ENCODE measurements at regions not wholly inside any gene's neighbourhood (a gene's known extent, or its start where the extent isn't known, plus 50 kb on each side); places are given as distances from the start of the nearest gene placed in this dataset.

DNA sequence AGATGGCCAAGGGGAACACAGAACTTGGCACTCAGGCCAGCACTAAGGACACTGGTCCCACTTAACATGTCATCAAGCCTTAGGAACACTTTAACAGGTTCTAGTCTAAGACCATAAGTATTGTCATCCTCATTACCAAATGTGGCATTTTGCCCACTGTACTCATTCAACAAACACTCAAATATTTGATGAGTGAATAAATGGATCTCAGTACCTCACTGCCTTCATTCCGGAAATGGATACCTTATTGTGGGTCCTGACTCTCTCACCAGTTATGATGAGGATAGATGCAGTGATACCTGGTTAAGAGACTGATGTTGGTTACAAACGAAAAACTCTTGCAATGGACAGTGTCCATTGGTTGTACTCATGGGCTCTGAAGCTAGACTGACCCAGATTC, 455.2 kb upstream of the DYNLRB2 start:
- peaks cover 3% of the 10 kb centered on the region for H3K9me3 Mint-ChIP-seq
- H3K4me3 Mint-ChIP-seq: no peak overlapping the region
- H3K27me3 Mint-ChIP-seq (ENCODE audit: low read depth): peaks cover 6% of the 10 kb centered on the region
- no peaks in the 10 kb centered on the region for H3K36me3 Mint-ChIP-seq (ENCODE audit: low read depth)
- no peak overlapping the region for H3K27ac Mint-ChIP-seq
- TF ChIP-seq, protein P1, sequence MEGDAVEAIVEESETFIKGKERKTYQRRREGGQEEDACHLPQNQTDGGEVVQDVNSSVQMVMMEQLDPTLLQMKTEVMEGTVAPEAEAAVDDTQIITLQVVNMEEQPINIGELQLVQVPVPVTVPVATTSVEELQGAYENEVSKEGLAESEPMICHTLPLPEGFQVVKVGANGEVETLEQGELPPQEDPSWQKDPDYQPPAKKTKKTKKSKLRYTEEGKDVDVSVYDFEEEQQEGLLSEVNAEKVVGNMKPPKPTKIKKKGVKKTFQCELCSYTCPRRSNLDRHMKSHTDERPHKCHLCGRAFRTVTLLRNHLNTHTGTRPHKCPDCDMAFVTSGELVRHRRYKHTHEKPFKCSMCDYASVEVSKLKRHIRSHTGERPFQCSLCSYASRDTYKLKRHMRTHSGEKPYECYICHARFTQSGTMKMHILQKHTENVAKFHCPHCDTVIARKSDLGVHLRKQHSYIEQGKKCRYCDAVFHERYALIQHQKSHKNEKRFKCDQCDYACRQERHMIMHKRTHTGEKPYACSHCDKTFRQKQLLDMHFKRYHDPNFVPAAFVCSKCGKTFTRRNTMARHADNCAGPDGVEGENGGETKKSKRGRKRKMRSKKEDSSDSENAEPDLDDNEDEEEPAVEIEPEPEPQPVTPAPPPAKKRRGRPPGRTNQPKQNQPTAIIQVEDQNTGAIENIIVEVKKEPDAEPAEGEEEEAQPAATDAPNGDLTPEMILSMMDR (IDR thresholded peaks at IDR 0.05; ENCODE audit: unreplicated experiment in 3 of 3): no peak
- H3K4me1 Mint-ChIP-seq: peaks cover 8% of the 10 kb centered on the region

DNA sequence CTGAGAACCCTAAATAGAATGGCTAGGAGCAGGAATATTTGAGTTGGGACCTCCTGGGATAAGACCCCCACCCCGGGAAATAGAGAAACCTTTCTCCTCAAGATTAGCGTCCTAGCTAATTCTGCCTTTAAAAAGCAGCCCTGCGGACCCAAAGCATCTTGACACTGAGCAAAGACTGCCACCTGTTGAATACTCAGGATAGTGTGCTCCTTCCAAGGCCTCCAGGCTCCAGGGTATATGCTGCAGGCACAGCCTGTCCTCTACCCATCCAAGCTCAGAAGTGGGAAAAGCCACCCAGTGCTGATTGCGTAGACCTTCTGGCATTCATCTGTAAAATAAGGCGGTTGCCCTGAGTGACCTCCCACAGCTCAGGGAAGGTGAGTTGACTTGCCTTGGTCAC, 456.2 kb upstream of the DYNLRB2 start:
- Mint-ChIP-seq H3K4me1 (peaks cover 8% of the 10 kb centered on the region), H3K4me3 (no peak overlapping the region), H3K27me3 (ENCODE audit: low read depth) (peaks cover 6% of the 10 kb centered on the region), H3K9me3 (peaks cover 3% of the 10 kb centered on the region), H3K36me3 (ENCODE audit: low read depth) (no peaks in the 10 kb centered on the region), H3K27ac (peak overlapping the region in 2 of 3 experiments; percentile 22 to 76)
- TF ChIP-seq, protein P1 (IDR thresholded peaks at IDR 0.05; ENCODE audit: unreplicated experiment in 3 of 3): peak; percentile 71 to 79 (median 74)

DNA sequence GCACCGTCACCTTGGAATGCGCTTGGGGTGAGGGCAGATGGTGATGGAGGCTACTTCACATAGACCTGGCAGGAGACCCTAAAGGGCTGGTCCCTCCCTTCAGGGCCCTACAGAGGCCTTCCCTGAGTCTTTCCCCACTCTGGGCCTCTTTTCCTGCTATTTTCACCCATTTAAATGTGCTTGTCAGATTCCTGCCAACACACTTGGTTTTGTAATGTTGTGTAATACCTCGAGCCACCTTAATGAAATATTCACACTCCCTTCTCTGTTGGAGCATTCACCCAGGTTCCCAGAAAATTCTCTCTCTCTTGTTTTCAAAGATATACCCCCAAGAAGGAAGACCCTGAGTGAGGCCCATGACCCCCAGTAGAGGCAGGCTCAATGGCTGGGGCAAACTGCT, 456.6 kb upstream of the DYNLRB2 start:
- Mint-ChIP-seq H3K4me3 (no peak overlapping the region), H3K27ac (peak overlapping the region in 2 of 3 experiments; percentile 22 to 76), H3K9me3 (peaks cover 3% of the 10 kb centered on the region), H3K4me1 (peaks cover 9% of the 10 kb centered on the region), H3K27me3 (ENCODE audit: low read depth) (peaks cover 6% of the 10 kb centered on the region), H3K36me3 (ENCODE audit: low read depth) (no peaks in the 10 kb centered on the region)
- TF ChIP-seq, protein P1 (IDR thresholded peaks at IDR 0.05; ENCODE audit: unreplicated experiment in 3 of 3): no peak

DNA sequence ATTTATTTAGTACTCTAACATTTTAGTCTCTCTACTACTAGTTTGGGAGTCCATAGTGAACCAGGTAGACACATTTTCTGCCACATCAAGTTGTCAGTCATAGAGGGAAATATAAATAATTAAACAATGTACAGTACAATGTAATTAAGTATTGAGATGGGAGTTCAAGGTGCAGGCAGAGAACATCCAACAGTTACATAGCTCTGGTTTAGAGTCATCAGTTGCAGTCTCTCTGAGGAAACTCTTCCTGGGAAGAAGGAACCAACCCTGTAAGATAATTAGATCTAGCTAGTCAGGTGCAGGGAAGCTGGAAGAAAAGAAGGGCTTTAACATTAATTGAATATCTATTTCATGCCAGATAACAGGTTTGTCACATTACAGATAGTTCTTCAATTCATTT, 457.9 kb upstream of the DYNLRB2 start:
- Mint-ChIP-seq H3K9me3 (peaks cover 3% of the 10 kb centered on the region), H3K27ac (no peak overlapping the region), H3K36me3 (ENCODE audit: low read depth) (no peaks in the 10 kb centered on the region), H3K27me3 (ENCODE audit: low read depth) (peaks cover 6% of the 10 kb centered on the region), H3K4me3 (no peak overlapping the region), H3K4me1 (peaks cover 13% of the 10 kb centered on the region)
- TF ChIP-seq, protein P1 (IDR thresholded peaks at IDR 0.05; ENCODE audit: unreplicated experiment in 3 of 3): no peak

DNA sequence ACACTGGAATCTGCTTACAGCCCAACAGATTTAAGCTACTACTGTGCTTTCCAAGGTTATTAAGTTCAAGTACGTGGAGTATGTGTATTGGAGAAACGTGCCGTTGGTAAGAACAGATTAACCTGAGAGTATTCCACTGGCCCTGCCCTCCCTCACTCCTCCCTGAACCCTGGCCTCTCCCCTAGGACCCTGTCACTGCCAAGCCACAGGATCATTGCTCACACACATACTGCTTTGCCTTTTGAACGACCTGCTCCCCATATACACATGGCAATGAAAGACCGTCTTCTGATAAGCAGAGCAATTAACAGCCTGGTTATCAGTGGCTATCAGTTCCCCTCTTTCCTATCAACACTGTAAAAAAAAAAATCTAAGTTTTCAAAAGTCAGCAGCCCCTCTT, 458.9 kb upstream of the DYNLRB2 start:
- peaks cover 6% of the 10 kb centered on the region for H3K27me3 Mint-ChIP-seq (ENCODE audit: low read depth)
- H3K36me3 Mint-ChIP-seq (ENCODE audit: low read depth): no peaks in the 10 kb centered on the region
- H3K4me3 Mint-ChIP-seq: no peak overlapping the region
- H3K9me3 Mint-ChIP-seq: peaks cover 3% of the 10 kb centered on the region
- peaks cover 13% of the 10 kb centered on the region for H3K4me1 Mint-ChIP-seq
- TF ChIP-seq, protein P1 (IDR thresholded peaks at IDR 0.05; ENCODE audit: unreplicated experiment in 3 of 3): no peak
- H3K27ac Mint-ChIP-seq: peak overlapping the region in 2 of 3 experiments; percentile 7 to 54

DNA sequence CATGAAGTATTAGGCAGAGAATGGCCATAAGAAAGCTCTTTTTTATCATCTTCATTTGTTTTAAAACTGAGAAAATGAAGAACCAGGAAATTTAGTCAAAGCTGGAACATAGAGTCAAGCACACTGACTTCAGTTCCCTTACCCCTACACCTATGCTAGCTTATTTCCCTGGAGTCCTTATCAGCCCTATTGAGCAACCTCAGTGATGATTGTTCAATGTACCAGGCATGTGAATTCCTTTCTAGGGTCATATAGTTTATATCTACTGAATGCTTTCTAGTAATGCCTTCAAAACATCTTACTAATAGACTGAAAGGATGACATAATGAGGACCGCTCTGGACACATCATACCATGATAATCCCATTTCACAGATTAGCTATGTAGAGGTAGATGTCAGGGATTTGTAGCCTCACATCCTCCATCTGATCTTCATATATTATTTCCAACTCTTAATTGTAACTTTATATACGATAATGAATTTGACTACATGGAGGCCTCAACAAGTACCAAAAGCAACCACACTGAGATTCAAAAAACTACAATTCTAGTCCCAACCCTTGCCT, 460.4 kb upstream of the DYNLRB2 start:
- peaks cover 6% of the 10 kb centered on the region for H3K27me3 Mint-ChIP-seq (ENCODE audit: low read depth)
- no peak overlapping the region for H3K27ac Mint-ChIP-seq
- peaks cover 13% of the 10 kb centered on the region for H3K4me1 Mint-ChIP-seq
- H3K4me3 Mint-ChIP-seq: no peak overlapping the region
- TF ChIP-seq, protein P1 (IDR thresholded peaks at IDR 0.05; ENCODE audit: unreplicated experiment in 3 of 3): no peak
- H3K9me3 Mint-ChIP-seq: peaks cover 3% of the 10 kb centered on the region
- no peaks in the 10 kb centered on the region for H3K36me3 Mint-ChIP-seq (ENCODE audit: low read depth)

Data from nephron (organoid).